Left ventricle myocardium inferior (tissue), 1 donor: ENCODE measurements at regions not wholly inside any gene's neighbourhood (a gene's known extent, or its start where the extent isn't known, plus 50 kb on each side); places are given as distances from the start of the nearest gene placed in this dataset.

Source experiments
- DNase-seq: peaks from one replicate; pipeline ENCODE4 v3.0.0-alpha.2; 2020
- H3K27ac ChIP-seq: fragments of 200-600 bp; replicated peaks from 2 replicates; pipeline ENCODE4 v1.8.0; 2021
- H3K27me3 ChIP-seq: fragments of 200-600 bp; 2 replicates; pipeline ENCODE4 v1.8.0; 2021; ENCODE audit warnings: low read depth
- H3K36me3 ChIP-seq: fragments of 200-600 bp; 2 replicates; pipeline ENCODE4 v1.8.0; 2021
- H3K4me1 ChIP-seq: fragments of 200-600 bp; 2 replicates; pipeline ENCODE4 v1.8.0; 2021
- H3K4me3 ChIP-seq: fragments of 200-600 bp; 2 replicates; pipeline ENCODE4 v1.8.0; 2021; ENCODE audit warnings: mild to moderate bottlenecking, moderate library complexity
- H3K9me3 ChIP-seq: fragments of 200-600 bp; replicated peaks from 2 replicates; pipeline ENCODE4 v1.8.0; 2021
- intact Hi-C: fragments of 100-400 bp; cut with micrococcal nuclease; formaldehyde crosslinking; loops from one replicate; pipeline ENCODE4 v1.11.0; 2022
- TF ChIP-seq, protein P1 (sequence below): fragments of 200-600 bp; IDR thresholded peaks from 2 replicates; pipeline ENCODE4 v1.8.0; 2021; ENCODE audit warnings: antibody characterized with exemption, mild to moderate bottlenecking, borderline replicate concordance
- donor health status: DM: no; HTN: yes; CAD: no; lungs with severe emphysema.

DNA sequence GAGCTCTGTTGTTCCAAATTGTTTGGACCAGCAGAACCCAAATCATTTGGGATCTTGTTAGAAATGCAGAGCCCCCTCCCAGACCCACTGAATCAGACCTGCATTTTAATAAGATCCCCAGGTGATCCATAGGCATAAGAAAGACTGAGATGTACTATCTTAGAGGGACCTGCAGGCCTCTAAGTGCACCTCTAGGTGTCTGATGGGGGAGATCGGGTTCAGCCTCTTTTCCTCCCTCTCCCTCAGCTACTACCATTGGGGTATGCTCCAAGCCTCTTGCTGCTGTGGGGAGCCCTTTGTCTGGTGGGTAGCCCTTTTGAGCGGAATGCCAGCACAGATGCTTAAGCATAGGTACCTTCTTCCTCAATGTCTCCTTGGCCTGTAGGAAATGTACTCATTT lies 63.8 kb upstream of the RPS6KA3 start:
- TF ChIP-seq, protein P1, sequence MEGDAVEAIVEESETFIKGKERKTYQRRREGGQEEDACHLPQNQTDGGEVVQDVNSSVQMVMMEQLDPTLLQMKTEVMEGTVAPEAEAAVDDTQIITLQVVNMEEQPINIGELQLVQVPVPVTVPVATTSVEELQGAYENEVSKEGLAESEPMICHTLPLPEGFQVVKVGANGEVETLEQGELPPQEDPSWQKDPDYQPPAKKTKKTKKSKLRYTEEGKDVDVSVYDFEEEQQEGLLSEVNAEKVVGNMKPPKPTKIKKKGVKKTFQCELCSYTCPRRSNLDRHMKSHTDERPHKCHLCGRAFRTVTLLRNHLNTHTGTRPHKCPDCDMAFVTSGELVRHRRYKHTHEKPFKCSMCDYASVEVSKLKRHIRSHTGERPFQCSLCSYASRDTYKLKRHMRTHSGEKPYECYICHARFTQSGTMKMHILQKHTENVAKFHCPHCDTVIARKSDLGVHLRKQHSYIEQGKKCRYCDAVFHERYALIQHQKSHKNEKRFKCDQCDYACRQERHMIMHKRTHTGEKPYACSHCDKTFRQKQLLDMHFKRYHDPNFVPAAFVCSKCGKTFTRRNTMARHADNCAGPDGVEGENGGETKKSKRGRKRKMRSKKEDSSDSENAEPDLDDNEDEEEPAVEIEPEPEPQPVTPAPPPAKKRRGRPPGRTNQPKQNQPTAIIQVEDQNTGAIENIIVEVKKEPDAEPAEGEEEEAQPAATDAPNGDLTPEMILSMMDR, result no peak
- no peak overlapping the region for H3K4me3 ChIP-seq
- no peaks in the 10 kb centered on the region for H3K4me1 ChIP-seq
- no peaks in the 10 kb centered on the region for H3K9me3 ChIP-seq
- intact Hi-C loops, result no loop called here
- no peaks in the 10 kb centered on the region for H3K27me3 ChIP-seq
- no peaks in the 10 kb centered on the region for H3K36me3 ChIP-seq
- no peak for DNase-seq
- no peak overlapping the region for H3K27ac ChIP-seq

DNA sequence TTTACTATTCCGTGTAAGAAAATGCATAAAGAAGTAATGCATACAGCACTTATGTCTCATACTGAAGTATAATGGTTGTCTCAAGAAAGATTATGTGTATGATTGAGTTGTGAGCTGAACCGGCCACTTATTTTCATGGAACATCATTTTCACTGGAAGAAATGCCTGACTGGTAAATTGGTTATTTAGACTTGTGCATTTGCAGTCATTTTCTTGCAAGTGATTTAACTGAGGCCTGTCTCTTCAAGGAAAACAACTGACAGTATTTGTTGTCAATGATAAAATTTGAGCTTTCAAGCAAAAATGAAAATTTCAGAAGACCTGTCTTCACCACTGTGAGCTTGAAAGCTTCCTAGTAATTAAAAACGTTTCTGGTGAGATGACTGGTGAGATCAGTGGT lies 62.7 kb upstream of the RPS6KA3 start:
- no peak overlapping the region for H3K4me3 ChIP-seq
- intact Hi-C loops, result no loop called here
- no peaks in the 10 kb centered on the region for H3K27me3 ChIP-seq
- no peaks in the 10 kb centered on the region for H3K36me3 ChIP-seq
- no peak for DNase-seq
- TF ChIP-seq, protein P1, result no peak
- H3K4me1 ChIP-seq, result no peaks in the 10 kb centered on the region
- no peak overlapping the region for H3K27ac ChIP-seq
- H3K9me3 ChIP-seq, result no peaks in the 10 kb centered on the region

DNA sequence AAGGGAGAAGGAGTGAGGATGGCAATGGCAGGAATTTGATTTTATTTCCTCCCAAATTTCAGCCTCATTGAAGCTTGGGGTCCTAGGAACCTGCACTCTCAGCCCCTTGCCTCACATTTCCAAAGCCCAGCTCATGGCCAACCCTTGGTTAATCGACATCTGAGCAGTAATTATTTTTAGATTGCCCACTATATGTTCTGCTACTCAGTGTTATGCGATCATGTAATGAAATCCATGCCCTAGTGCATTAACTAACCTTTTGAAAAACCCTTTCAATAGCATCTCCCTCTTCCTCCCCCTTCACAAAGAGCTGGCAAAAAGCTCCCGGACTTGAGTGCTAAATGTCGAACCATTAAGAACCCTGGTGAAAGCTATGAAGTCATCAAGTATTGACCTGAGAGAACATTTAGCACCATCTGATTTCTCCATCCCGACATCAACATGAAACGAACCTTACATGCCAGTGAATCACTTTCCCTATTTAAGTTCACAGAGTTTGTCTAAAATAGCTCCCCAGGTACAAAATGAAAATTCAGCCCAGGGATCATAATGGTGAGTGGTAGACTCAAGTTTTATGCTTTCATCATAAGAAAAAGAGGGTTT lies 59.2 kb upstream of the RPS6KA3 start:
- no peak for DNase-seq
- H3K27me3 ChIP-seq, result no peaks in the 10 kb centered on the region
- H3K27ac ChIP-seq, result no peak overlapping the region
- H3K4me1 ChIP-seq, result no peaks in the 10 kb centered on the region
- H3K9me3 ChIP-seq, result no peaks in the 10 kb centered on the region
- H3K36me3 ChIP-seq, result no peaks in the 10 kb centered on the region
- no peak overlapping the region for H3K4me3 ChIP-seq
- TF ChIP-seq, protein P1, result no peak
- intact Hi-C loops, result no loop called here

DNA sequence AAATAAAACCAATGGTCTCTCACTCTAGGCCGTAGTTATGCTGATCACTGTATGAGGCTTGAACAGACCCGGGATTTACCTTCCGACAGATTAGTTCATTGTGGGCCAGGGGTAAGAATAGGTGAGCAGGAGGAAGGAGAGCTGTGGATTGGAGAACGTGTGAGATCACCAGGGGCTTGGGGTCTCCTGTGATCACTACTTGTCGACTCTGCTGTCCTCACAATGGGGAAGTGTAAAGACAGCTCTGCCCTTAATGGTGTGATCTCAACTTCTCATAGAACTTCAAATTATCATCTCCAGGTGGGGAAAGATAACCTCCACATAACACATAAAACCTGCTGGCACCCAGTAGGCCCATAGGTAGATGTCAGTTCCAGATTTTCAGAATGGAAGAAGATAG lies 56.2 kb upstream of the RPS6KA3 start:
- TF ChIP-seq, protein P1, result no peak

DNA sequence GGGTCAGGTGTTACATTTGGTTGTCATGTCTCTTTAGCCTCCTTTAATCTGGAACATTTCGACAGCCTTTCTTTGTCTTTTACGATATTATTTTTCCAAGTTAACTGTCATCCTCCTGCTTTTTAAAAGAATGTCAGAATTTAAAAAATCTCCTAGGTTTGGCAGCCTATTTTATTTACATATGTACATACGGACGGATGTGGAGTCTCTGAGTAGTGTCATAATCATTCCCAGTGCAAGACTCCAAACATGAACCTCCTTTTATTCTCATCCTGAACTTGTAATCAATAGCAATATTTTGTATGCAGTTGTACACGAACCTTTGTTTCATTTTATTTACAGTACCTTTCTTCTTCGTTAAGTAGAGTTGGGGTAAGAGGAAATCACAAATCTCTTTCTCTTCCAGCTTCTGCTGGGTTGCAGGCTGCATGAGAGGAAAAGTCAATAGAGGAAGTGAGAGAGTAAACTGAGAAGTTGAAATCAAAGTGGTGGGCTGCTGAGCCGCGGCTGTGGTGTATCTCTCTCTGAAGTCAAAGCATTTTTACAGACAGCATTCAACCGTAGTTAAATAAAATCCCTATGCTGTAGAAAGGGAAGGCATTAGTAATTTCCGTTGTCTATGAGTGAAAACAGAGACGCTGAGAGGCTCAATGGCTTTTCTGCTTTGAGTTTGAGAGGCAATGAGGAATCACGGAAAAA lies 53.9 kb upstream of the RPS6KA3 start:
- Histone ChIP-seq H3K4me3 (no peak overlapping the region), H3K36me3 (no peaks in the 10 kb centered on the region), H3K27ac (no peak overlapping the region), H3K9me3 (no peaks in the 10 kb centered on the region), H3K27me3 (no peaks in the 10 kb centered on the region), H3K4me1 (no peaks in the 10 kb centered on the region)
- intact Hi-C loops, result no loop called here
- TF ChIP-seq, protein P1, result no peak
- DNase-seq, result no peak

More for the DNA sequence above, 56.2 kb upstream of the RPS6KA3 start:
- Histone ChIP-seq H3K4me1 (no peaks in the 10 kb centered on the region), H3K9me3 (no peaks in the 10 kb centered on the region), H3K27me3 (no peaks in the 10 kb centered on the region), H3K4me3 (no peak overlapping the region), H3K36me3 (no peaks in the 10 kb centered on the region), H3K27ac (no peak overlapping the region)
- intact Hi-C loops, result no loop called here
- no peak for DNase-seq
